Endothelial cell of umbilical vein (primary cell): ENCODE measurements at regions not wholly inside any gene's neighbourhood (a gene's known extent, or its start where the extent isn't known, plus 50 kb on each side); places are given as distances from the start of the nearest gene placed in this dataset.

ENCODE experiments used
- BruUV-seq: library from RNA; stranded (reverse); fragments of 400-500 nt; replicated peaks from 2 replicates; lab custom pipeline; 2021; lab: Mats Ljungman, UMichigan
- CTCF ChIA-PET: fragments of 300-600, 350-600 bp; sonication (Branson Sonifier 250); formaldehyde crosslinking; loops from one replicate; lab custom pipeline; 2021; ENCODE audit warnings: antibody characterized with exemption, inconsistent platforms; lab: Charles Lee
- POLR2A ChIA-PET: fragments of 300-600, 350-600 bp; sonication (Branson Sonifier 250); formaldehyde crosslinking; loops from one replicate; lab custom pipeline; 2021; ENCODE audit warnings: antibody characterized with exemption, inconsistent platforms; lab: Charles Lee
- DNase-seq: peaks from one replicate; pipeline ENCODE4 v3.0.0-alpha.2; 2011; ENCODE audit warnings: low read depth, low spot score
- FAIRE-seq: peaks from 2 replicates; lab custom pipeline; 2011; peaks lifted over from hg19 to GRCh38; lab: Jason Lieb, UNC
- H2AFZ ChIP-seq: 2 replicates; pipeline ENCODE4 v1.6.0; 2012; ENCODE audit warnings: low read depth, low read length, control low read depth, inconsistent platforms
- H3K27ac ChIP-seq: 2 replicates; pipeline ENCODE4 v1.5.1; 2011; ENCODE audit warnings: low read depth, mild to moderate bottlenecking, control low read depth, low read length, moderate library complexity; ENCODE audit not compliant: insufficient read depth
- H3K27me3 ChIP-seq, 2 experiments: 2 replicates each; pipeline versions ENCODE4 v1.6.0 to v1.6.1; 2011; ENCODE audit warnings: low read length in 2 of 2, mixed read lengths in 1 of 2; ENCODE audit not compliant: control insufficient read depth in 2 of 2, insufficient read depth in 2 of 2
- H3K36me3 ChIP-seq, 2 experiments: 2 replicates in 1 of 2; 3 replicates in 1 of 2; pipeline ENCODE4 v1.5.1; 2011; ENCODE audit warnings: low read length in 2 of 2, mild to moderate bottlenecking in 1 of 2, moderate library complexity in 1 of 2; ENCODE audit not compliant: control insufficient read depth in 2 of 2, insufficient read depth in 2 of 2; ENCODE audit errors: extremely low read depth in 1 of 2
- H3K4me1 ChIP-seq: 3 replicates; pipeline ENCODE4 v1.5.1; 2011; ENCODE audit warnings: mild to moderate bottlenecking, low read length; ENCODE audit not compliant: control insufficient read depth, insufficient read depth; ENCODE audit errors: extremely low read depth
- H3K4me2 ChIP-seq: 2 replicates; pipeline ENCODE4 v1.6.1; 2011; ENCODE audit warnings: low read length, control low read depth, mixed read lengths; ENCODE audit not compliant: insufficient read depth
- H3K4me3 ChIP-seq, 3 experiments: fragments of 200-600 bp in 1 of 3; sonication (generic), shearing (Covaris generic) in 1 of 3; replicated peaks in 1 of 3; 2 replicates each; pipeline ENCODE4 v1.5.1; 2011 to 2016; ENCODE audit warnings: control low read depth in 3 of 3, low read length in 3 of 3, mild to moderate bottlenecking in 2 of 3, inconsistent platforms in 1 of 3, low read depth in 1 of 3, moderate library complexity in 1 of 3; ENCODE audit not compliant: insufficient read depth in 1 of 3
- H3K79me2 ChIP-seq: 2 replicates; pipeline ENCODE4 v1.6.0; 2012; ENCODE audit warnings: low read length, inconsistent platforms; ENCODE audit not compliant: control insufficient read depth, insufficient read depth
- H3K9ac ChIP-seq: replicated peaks from 2 replicates; pipeline ENCODE3; 2011; ENCODE audit warnings: low read length, control low read depth; ENCODE audit not compliant: insufficient read depth; ENCODE audit errors: extremely low read depth
- H3K9me1 ChIP-seq: replicated peaks from 3 replicates; pipeline ENCODE4 v1.6.0; 2011; ENCODE audit warnings: mild to moderate bottlenecking, low read length; ENCODE audit not compliant: control insufficient read depth, insufficient read depth; ENCODE audit errors: extremely low read depth
- H3K9me3 ChIP-seq: replicated peaks from 2 replicates; pipeline ENCODE4 v1.5.1; 2012; ENCODE audit warnings: low read length, inconsistent platforms; ENCODE audit not compliant: control insufficient read depth, insufficient read depth
- H4K20me1 ChIP-seq: replicated peaks from 2 replicates; pipeline ENCODE3; 2011; ENCODE audit warnings: mild to moderate bottlenecking, low read length; ENCODE audit not compliant: control insufficient read depth, insufficient read depth; ENCODE audit errors: extremely low read depth
- EZH2 ChIP-seq: IDR thresholded peaks from 2 replicates; pipeline ENCODE4 v1.6.1; 2012; ENCODE audit warnings: borderline replicate concordance, low read depth, mild to moderate bottlenecking, moderate library complexity, low read length, inconsistent platforms; ENCODE audit not compliant: severe bottlenecking
- FOS ChIP-seq: IDR thresholded peaks from 2 replicates; pipeline ENCODE4 v1.6.1; 2011; ENCODE audit warnings: mild to moderate bottlenecking, low read length, moderate library complexity, borderline replicate concordance; ENCODE audit not compliant: insufficient read depth
- GATA2 ChIP-seq: IDR thresholded peaks from 2 replicates; pipeline ENCODE4 v1.7.0; 2011; ENCODE audit warnings: low read depth, mild to moderate bottlenecking, moderate library complexity, mixed read lengths, low read length; ENCODE audit not compliant: insufficient read length, insufficient read depth
- JUN ChIP-seq: IDR thresholded peaks from 2 replicates; pipeline ENCODE4 v1.6.1; 2011; ENCODE audit warnings: borderline replicate concordance, low read depth; ENCODE audit not compliant: insufficient read length, insufficient read depth
- MYC ChIP-seq: IDR thresholded peaks from one replicate; pipeline ENCODE4 v1.6.1; 2011; ENCODE audit warnings: mild to moderate bottlenecking, low read depth, low read length
- POLR2A ChIP-seq: IDR thresholded peaks from 2 replicates; pipeline ENCODE4 v1.6.1; 2012; ENCODE audit warnings: low read depth, mild to moderate bottlenecking, control low read depth, low read length
- POLR2AphosphoS5 ChIP-seq: IDR thresholded peaks from 2 replicates; pipeline ENCODE4 v1.6.1; 2012; ENCODE audit warnings: low read depth, mild to moderate bottlenecking, control low read depth, low read length, moderate library complexity; ENCODE audit not compliant: insufficient read depth
- dilution Hi-C: fragments of 300-500 bp; cut with MboI; formaldehyde crosslinking; loops from one replicate; pipeline ENCODE4 v1.15.0; 2019; ENCODE audit warnings: low sequenced_read_pairs; ENCODE audit not compliant: extremely low pct_ligation_motif_present
- intact Hi-C: fragments of 100-400 bp; cut with micrococcal nuclease; formaldehyde crosslinking; loops from one replicate; pipeline ENCODE4 v1.10.0; 2022
- TF ChIP-seq, protein P1 (sequence below), 2 donors: IDR thresholded peaks; 1 replicate in 1 of 2; 2 replicates in 1 of 2; pipeline ENCODE4 v1.5.1; 2011; ENCODE audit warnings: low read length in 2 of 2, mild to moderate bottlenecking in 2 of 2, moderate library complexity in 2 of 2, control low read depth in 1 of 2, inconsistent platforms in 1 of 2, low read depth in 1 of 2; ENCODE audit not compliant: insufficient read depth in 1 of 2; ENCODE audit errors: extremely low read depth in 1 of 2
- TF ChIP-seq, protein P2 (sequence below): IDR thresholded peaks from 2 replicates; pipeline ENCODE4 v1.6.1; 2011; ENCODE audit not compliant: insufficient read depth, insufficient read length

DNA sequence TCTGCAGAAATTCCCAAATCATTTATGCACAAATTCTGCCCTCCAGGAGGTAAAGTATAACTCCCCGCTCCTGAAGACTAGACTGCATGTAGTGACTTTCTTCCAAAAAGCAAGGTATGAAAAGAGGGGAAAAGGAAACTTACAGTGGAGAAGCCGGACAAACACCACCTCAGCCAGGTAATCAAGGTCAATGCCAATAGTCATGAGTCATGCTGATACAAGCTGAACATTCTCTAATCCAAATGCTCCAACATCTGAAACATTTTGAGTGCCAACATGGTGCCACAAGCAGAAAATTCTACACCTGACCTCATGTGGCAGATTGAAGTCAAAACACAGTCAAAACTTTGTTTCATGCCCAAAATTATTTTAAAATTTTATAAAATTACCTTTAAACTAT lies 165.6 kb downstream of the FOXA2 start:
- BruUV-seq: no TSS peak
- CTCF ChIA-PET: no interaction called here
- H3K4me1 ChIP-seq: no peaks in the 10 kb centered on the region
- no peaks in the 10 kb centered on the region for H3K27me3 ChIP-seq
- no peaks in the 10 kb centered on the region for H3K9me3 ChIP-seq
- no peak overlapping the region for H3K4me3 ChIP-seq
- dilution Hi-C loops: no loop called here
- FAIRE-seq (no peak), DNase-seq (no peak)
- H3K36me3 ChIP-seq: no peaks in the 10 kb centered on the region
- no peaks in the 10 kb centered on the region for H4K20me1 ChIP-seq
- intact Hi-C loops: no loop called here
- no peak overlapping the region for H3K27ac ChIP-seq
- H3K4me2 ChIP-seq: no peak overlapping the region
- no peaks in the 10 kb centered on the region for H3K79me2 ChIP-seq
- no peaks in the 10 kb centered on the region for H3K9me1 ChIP-seq
- no peak overlapping the region for H3K9ac ChIP-seq
- POLR2A ChIA-PET: no interaction called here
- H2AFZ ChIP-seq: no peak overlapping the region
- no peak for TF ChIP-seq EZH2
- no peak for TF ChIP-seq MYC
- no peak for TF ChIP-seq POLR2A
- TF ChIP-seq POLR2AphosphoS5: no peak
- TF ChIP-seq GATA2: no peak
- TF ChIP-seq, protein P1, sequence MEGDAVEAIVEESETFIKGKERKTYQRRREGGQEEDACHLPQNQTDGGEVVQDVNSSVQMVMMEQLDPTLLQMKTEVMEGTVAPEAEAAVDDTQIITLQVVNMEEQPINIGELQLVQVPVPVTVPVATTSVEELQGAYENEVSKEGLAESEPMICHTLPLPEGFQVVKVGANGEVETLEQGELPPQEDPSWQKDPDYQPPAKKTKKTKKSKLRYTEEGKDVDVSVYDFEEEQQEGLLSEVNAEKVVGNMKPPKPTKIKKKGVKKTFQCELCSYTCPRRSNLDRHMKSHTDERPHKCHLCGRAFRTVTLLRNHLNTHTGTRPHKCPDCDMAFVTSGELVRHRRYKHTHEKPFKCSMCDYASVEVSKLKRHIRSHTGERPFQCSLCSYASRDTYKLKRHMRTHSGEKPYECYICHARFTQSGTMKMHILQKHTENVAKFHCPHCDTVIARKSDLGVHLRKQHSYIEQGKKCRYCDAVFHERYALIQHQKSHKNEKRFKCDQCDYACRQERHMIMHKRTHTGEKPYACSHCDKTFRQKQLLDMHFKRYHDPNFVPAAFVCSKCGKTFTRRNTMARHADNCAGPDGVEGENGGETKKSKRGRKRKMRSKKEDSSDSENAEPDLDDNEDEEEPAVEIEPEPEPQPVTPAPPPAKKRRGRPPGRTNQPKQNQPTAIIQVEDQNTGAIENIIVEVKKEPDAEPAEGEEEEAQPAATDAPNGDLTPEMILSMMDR (IDR thresholded peaks at IDR 0.05; ENCODE audit: extremely low read depth in 1 of 2, insufficient read depth in 1 of 2, low read depth in 1 of 2, low read length in 2 of 2): no peak
- no peak for TF ChIP-seq FOS
- TF ChIP-seq, protein P2, sequence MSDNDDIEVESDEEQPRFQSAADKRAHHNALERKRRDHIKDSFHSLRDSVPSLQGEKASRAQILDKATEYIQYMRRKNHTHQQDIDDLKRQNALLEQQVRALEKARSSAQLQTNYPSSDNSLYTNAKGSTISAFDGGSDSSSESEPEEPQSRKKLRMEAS: no peak
- no peak for TF ChIP-seq JUN
